Fibroblast of skin of back (primary cell): ENCODE measurements at regions not wholly inside any gene's neighbourhood (a gene's known extent, or its start where the extent isn't known, plus 50 kb on each side); places are given as distances from the start of the nearest gene placed in this dataset.

ENCODE experiments used
- DNase-seq: peaks from one replicate; pipeline ENCODE4 v3.0.0-alpha.2; 2013

DNA sequence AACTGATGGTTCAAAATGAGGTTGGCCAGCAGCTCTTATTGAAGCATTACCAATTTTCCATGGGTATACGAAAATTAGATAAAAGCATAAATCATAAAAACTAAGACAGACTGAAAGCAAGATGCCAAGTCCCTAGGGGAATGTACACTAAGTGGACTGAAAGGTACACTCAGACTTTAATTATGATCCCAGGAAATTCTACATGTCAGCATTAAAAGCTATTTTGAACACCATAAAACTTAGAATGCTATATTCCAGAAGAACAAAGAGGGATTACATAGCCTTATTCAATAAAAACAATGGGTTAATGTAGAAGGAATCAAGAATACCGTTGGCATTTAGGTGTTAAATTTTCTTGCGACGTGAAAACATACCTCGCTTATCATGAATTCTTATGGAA, 558.5 kb downstream of the LRRIQ3 start:
- DNase-seq, result no peak

DNA sequence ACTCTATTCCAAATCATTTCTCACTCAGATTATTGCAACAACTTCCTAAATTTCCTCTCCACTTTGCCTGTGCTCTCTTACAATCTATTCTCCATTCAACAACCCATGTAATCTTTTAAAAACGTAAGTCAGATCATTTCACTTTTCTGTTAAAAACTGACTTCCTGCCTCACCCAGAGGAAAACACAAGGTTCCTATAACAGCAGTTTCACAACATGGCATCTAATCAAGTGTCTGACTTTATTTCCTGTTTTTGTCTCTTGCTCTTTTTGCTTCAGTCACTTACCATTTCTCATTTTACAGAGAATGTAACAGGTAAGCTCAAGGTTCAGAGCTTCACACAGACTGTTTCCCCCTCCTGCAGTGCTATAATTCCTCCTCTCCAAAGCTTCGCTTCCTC, 560.7 kb downstream of the LRRIQ3 start:
- DNase-seq, result no peak

- no peak for DNase-seq
Observed at GRCh38 chr1:73635021-73635420, 563.0 kb downstream of the LRRIQ3 start.

DNA sequence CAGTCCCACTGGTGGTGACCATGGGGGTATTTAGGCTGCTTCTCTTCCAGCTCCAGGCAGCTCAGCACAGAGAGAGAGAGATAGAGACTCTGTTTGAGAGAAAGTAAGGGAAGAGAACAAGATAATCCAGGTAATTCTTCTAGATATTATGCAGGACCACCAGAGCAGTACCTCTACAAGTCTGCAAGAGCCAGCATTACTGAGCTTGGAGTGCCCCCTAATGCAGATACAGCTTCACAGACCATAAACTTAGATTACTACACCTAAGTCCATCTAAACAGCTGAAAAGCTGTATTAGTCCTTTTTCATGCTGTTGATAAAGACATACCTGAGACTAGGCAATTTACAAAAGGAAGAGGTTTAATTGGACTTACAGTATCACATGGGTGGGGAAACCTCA, 570.3 kb downstream of the LRRIQ3 start:
- DNase-seq, result no peak

GRCh38 chr1:73626326-73626725, 571.6 kb downstream of the LRRIQ3 start:
- no peak for DNase-seq

GRCh38 chr1:73623946-73624345, 574.0 kb downstream of the LRRIQ3 start:
- no peak for DNase-seq

- DNase-seq, result no peak
Observed at GRCh38 chr1:73617145-73617544, 580.8 kb downstream of the LRRIQ3 start.

- no peak for DNase-seq
Observed at GRCh38 chr1:73611681-73612080, 586.3 kb downstream of the LRRIQ3 start.

GRCh38 chr1:73604739-73605138, 593.2 kb downstream of the LRRIQ3 start:
- no peak for DNase-seq

- DNase-seq, result no peak
Observed at GRCh38 chr1:73604211-73604610, 593.8 kb downstream of the LRRIQ3 start.

- peak; percentile 22 for DNase-seq
Observed at GRCh38 chr1:73593804-73594203, 604.2 kb downstream of the LRRIQ3 start.

GRCh38 chr1:73593364-73593763, 604.6 kb downstream of the LRRIQ3 start:
- DNase-seq, result peak; percentile 81

- no peak for DNase-seq
Observed at GRCh38 chr1:73587080-73587479, 610.9 kb downstream of the LRRIQ3 start.

DNA sequence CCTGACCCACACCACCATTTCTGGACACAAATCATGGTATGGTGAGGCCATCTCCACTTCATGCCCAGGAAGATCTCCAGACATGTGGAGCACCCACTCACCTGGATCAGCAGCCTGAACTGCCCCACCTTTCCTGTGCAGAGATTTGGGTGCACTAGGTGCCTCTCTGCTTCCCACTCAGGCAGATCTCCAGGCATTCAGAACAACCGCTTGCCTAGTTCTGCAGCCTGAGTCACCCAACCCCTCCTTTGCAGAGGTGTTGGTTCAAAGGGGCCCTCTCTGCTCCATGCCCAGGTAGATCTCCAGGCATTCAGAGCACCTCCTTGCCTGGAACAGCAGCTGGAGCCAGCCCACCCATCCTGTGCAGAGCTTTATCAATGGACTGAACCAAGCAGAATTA, 620.8 kb downstream of the LRRIQ3 start:
- DNase-seq, result no peak

- no peak for DNase-seq
Observed at GRCh38 chr1:73576083-73576482, 621.9 kb downstream of the LRRIQ3 start.

- DNase-seq, result no peak
Observed at GRCh38 chr1:73564294-73564693, 633.7 kb downstream of the LRRIQ3 start.

- no peak for DNase-seq
Observed at GRCh38 chr1:73556270-73556669, 641.7 kb downstream of the LRRIQ3 start.

- DNase-seq, result no peak
Observed at GRCh38 chr1:73537400-73537799, 660.6 kb downstream of the LRRIQ3 start.

DNA sequence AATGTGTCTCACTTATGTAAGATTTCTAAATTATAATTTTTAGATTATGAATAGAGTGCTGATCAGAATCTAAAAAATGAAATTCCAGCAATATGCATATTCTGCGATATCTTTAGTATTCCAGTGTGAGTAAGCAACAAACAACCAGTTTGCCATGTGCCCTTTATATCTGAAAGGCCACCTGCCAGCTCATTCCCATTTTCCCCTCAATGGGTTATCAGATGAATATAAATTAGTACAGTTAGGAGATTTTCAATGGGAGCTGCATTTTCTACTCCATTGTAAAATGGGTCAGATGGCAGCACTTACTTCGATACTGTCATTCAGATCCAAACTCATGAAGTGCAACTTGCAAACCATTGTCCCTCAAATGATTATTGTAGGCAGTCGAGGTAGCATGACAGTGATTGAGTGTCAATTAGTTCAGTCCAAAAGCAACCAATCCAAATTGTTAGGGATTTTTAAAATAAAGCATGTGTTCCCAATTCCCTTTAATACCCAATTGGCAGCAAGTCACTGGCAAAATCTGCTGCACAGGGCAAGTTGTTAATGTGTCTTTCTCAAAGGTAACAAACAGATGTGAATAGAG, 680.3 kb downstream of the LRRIQ3 start:
- DNase-seq, result no peak

DNA sequence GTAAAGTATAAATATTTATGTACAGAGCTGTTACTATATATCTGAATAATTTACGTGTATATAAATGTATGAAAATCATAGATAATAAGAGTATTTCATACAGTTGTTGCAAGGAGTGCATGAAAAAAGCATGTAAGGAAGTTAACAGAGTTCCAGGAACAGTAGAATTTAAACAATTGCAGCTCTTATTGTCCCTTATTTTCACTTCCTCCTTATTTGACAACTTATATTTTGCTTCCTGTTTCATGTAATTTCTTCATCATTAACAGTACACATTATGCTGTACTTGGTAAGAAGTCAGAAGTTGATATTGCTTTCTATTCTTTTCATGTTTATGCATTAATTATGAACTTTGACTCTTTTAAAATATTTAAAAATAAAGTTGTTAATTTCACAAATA, 681.5 kb downstream of the LRRIQ3 start:
- DNase-seq, result no peak

DNA sequence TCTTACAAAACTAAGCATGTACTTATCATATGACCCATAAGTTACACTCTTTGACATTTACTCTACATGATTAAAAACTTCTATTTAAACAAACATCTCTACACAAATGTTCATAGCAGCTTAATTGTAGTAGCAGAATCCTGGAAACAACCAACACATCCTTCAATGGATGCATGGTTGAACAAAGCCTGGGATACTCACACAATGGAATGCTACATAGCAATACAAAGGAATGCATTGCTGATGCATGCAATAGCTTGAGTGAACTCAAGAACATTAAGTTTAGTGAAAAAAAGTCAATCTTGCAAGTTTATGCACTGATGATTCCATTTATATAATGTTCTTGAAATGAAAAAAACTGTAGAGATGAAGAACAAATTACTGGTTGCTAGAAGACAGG, 686.9 kb downstream of the LRRIQ3 start:
- no peak for DNase-seq

- no peak for DNase-seq
Observed at GRCh38 chr1:73500154-73500553, 697.8 kb downstream of the LRRIQ3 start.

DNA sequence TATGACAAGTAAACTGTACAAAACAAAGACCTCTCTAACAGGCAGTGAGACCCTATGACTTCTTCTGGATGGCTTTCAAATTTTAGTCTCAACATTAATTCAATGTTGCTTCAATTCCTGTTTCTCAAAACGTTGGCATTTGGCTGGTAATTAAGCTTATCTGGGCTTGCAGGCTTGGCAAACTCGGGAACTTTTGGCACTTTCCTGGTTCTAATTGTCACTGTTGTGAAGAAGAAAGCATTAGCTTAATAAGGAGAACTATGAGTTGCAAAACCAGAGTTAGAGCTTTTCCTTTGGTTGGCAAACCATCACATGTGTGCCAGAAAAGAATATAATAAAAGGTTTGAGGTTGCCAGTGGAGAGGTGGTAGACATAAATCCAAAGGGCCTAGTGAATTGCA, 698.3 kb downstream of the LRRIQ3 start:
- no peak for DNase-seq

DNA sequence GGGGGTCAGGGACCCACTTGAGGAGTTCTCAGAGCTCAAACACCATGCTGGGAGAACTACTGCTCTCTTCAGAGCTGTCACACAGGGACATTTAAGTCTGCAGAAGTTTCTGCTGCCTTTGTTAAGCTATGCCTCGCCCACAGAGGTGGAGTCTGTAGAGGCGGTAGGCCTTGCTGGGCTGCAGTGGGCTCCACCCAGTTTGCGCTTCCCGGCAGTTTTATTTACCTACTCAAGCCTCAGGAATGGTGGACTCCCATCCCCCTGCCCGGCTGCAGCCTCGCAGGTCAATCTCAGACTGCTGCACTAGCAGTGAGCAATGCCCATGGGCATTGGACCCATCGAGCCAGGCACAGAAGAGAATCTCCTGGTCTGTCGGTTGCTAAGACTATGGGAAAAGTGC, 706.4 kb downstream of the LRRIQ3 start:
- no peak for DNase-seq

DNA sequence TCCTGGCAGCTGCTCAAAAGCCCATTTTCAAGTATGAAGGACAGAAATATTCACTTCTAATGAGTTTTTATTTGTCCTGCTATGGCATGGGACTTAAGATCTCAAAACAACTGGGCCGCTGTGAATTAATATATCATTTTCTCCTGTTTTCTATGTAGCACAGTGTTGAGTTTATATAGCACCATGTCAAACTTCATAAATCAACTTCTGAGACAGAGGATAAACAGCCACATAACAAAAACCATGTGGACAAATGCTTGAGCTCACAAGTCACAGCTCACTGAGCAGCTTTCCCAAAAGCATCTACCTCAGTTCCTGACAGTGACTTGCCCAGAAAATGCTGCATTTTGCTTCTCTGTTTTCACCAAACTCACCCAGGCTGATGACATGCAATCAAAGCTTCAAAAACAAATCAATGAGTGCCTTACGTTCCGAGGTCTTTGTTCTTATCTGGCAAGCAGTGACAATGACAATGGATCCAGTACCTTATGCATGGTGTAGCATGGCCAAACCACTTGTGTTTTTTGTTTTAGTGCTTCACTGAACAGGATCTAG, 722.6 kb downstream of the LRRIQ3 start:
- DNase-seq, result no peak
